CD4-positive, alpha-beta T cell treated with Interleukin-4 for 4 hours (primary cell): ENCODE measurements at regions not wholly inside any gene's neighbourhood (a gene's known extent, or its start where the extent isn't known, plus 50 kb on each side); places are given as distances from the start of the nearest gene placed in this dataset.
"Not testable (repeated sequence)": the region's sequence is repeated elsewhere in the genome, so short reads cannot be mapped to it uniquely, and the experiment has no call there.

Experiments used
- DNase-seq: peaks from one replicate; pipeline ENCODE4 v3.0.0-alpha.2; 2020

DNA sequence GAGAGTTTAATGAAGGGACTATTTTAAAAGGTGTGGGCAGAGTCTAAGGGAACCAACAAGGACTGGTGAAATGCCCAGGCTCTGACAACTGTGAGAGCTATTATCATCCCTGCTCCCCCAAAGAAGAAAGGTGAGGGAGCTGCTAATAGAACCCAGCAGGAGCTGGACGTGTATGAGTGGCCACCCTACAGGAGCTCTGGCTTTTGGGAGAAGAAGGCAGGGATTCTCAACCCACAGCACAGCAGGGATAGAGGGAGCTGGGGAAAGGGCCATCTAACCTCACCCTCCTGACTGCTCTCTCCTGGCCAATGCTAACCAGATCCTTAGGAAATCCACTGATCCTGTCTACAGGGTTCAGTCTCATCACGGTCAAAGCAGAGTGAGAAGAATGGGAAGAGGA is 57.1 kb downstream of the GRIN2B start:
- no peak for DNase-seq

DNA sequence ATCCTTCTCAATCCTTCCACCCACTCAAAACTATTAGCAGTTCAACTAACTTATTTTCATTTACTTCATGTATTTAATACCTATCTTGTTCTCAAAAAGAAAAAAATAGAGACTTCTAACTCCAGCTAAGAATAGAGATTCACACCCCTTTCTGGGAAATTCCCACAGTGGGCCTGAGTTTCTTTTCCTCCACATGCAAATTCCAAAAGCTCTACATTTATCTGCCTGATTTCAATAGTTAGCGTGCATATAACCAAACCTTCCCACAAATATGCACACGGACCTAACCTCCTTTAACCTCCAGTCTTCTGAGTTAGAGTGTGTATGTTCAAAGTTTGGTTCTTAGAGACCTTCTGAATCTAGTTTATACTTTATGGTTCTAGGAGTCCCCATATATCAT is 62.5 kb downstream of the GRIN2B start:
- no peak for DNase-seq

DNA sequence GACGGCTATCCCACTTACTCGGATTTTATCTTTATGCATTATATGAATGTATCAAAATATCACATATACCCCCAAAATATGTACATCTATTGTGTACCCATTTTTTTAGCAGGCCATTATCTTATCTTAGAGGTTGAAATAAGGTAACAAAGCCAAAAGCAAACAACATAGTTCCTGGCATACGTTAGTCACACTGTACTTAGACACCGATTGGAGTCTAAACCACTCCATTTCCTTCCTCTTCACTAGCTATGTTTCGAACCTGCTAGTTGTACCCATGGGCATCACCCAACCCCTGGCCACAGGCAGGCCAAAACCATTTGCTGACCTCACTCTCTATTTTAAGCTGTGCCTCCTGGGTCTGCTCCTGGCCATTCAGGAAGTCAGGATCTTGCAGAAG is 66.3 kb downstream of the GRIN2B start:
- no peak for DNase-seq

DNA sequence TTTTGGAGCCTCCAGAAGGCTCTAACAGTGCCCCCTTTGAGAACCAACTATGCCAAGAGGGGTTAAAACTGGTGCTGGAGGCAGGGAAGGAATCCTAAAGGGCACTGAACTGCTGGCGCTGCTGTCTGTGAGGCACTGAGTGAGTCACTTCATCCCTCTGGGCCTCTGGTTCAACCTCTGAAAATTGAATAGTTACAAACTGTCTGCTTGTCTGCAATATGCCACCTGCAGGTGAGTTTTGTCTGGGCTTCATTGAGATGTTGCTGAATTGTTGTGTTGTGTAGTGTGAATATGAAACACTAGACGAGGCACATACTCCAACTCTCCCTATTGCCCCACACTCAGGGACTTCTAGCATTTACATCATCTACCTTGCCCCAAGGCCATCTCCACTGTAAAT is 68.0 kb downstream of the GRIN2B start:
- no peak for DNase-seq

DNA sequence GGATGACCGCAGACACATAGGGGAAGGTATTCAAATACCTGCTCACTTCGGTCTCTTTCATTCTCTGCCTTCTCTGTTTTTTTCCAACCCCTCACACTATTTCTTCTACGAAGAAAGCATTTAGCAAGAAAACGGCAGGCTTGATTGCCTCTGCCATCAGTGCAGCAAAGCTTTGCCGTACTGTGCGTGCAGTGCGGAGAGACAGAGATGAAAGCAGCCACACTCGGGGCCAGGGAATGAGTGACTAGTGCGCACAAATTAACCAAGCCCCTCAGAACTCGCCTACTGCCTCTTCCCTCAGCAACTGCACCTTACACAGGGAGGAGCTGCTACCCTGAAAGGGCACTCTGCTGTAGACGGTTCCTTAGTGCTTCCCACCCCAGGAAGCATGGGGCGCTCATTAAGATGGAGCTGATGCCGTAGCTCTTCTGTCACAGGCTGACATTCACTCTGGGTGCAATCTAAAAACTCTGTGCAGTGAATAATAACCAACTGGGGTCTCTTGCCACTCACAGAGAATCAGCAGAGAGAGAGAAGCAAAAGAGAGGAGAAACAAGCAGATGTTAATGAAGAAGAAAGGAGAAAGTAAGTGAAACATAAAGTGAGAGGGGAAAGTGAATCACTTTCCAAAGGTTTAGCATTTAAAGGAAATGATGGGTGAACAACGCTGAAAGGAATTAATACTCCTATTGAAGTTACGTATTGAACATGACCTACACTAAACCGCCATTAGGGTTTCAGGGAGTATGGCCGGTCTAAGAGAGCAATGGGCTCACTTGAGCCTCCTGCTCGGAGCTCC is 69.4 kb downstream of the GRIN2B start:
- no peak for DNase-seq

DNA sequence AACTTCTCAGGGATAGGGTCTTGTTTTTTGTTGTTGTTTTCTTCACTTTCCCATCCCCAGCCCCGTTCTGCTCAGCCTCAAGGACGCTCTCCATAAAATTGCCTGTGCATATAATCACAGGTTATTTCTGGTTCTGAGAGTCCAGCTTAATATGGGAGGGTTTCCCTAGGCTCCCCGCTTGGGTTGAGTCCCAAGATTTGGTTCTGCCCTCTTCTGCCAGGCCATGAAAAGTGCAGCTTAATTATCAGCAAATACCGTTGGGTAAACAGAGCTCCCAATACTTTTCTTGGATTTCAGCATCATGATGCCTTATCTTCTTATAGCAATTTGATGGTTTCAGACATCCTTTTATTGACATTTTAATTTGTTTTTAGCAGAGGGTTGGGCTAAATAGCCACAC is 75.6 kb downstream of the GRIN2B start:
- DNase-seq: no peak

DNA sequence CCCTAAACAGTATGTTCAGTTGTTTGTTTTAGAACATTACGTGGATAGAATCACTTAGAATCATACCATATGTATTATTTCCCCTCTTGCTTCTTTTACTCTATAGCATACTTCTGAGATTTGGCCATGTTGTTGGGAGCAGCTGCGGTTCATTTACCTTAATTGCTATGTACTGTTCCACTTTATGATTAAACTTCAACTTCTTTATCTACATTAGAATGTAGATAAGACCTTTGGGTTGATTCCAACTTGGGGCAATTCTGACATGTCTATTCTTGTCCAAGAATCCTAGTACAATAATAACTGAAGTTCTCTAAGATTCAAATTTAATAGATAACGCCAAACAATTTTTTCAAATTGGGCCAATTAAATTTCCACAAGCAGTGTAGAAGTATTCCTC is 80.7 kb downstream of the GRIN2B start:
- no peak for DNase-seq

DNA sequence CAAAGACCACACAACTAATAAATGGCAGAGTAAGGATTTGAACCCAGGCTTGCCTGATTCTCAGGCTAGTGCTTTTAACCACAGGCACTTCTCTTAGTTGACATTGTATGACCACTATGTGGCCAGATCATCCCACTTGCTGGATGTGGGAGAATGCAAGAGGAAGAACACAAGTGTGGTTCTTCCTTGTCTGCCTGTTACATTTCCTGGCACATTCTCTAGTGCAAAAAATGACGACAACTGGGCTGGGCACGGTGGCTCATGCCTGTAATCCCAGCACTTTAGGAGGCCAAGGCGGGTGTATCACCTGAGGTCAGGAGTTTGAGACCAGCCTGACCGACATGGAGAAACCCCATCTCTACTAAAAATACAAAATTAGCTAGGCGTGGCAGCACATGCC is 83.0 kb downstream of the GRIN2B start:
- DNase-seq: not testable (repeated sequence)

DNA sequence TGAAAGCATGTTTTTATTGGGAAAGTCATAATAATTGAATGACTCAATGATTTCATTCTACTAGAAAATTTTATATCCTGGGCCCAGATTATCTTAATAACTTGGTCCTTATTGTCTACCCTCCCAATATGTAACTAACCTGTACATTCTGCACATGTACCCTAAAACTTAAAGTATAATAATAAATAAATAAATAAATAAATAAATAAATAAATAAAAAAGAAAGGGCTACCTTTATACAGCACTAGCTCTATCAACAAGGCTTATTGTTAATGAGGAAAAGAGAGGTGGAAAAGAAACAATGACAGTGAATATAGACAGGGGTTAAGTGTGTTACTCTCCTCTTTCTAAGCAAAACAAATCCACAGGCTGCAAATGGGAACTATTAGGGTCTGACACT is 83.6 kb downstream of the GRIN2B start:
- DNase-seq: no peak

DNA sequence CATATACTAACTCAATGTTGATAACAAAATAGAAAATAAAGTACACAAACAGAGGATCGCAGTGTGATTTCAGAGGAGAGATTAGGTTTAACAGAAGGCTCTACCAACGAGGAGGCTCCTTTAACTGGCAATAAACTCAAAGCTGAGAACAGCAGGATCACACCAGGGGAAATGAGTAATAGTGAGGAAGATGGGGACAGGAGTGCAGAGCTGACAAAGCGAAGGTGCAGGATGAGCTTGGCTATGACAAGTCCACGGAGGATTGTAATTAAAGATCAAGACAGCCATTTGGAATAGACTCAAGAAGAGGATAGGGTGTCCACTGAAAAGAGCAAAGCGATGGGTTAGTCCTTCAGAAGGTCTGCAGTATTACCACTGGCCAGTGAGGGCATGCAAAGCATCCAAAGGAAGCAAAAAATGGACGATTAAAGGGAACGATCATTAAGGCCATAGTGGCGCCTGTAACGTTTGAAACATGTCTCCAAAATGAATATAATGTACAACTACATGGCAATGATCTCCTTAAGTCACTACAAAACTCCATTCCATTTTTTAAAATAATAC is 85.3 kb downstream of the GRIN2B start:
- no peak for DNase-seq

DNA sequence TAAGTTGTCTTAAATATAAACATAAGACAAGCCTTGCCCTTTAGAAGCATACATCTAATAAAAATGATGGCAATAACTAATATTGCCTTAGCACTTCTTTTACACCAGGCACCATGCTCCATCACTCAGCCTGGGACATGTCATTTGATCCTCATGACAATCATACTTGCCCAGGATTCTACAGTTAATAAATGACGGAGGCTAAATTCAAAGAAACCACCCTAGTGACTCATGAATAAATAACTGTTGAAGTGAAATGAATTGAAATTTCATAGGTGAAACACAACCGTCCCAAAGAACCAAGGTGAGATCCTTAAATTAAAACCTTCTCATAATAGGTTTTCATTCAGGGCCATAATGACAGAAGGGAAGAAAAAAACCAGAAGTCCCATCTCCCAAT is 89.5 kb downstream of the GRIN2B start:
- DNase-seq: no peak

DNA sequence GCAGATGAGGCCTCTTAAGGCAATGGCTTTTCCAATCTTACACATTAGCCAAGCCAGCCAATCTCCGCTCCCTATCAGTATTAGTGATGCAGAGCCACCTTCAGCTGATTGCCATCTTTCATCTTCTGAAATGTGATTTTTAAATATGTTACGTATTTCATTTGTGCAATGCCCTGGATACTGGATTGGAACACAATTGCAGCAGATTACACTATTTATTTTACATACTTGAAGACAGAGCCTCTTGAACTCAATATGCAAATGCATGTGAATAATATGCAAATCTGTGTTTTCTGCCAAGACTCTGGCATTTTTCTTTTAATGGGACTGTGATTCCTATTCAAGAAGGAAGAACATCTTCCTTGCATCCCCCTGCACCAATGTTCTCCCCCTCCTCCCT is 90.5 kb downstream of the GRIN2B start:
- DNase-seq: no peak

DNA sequence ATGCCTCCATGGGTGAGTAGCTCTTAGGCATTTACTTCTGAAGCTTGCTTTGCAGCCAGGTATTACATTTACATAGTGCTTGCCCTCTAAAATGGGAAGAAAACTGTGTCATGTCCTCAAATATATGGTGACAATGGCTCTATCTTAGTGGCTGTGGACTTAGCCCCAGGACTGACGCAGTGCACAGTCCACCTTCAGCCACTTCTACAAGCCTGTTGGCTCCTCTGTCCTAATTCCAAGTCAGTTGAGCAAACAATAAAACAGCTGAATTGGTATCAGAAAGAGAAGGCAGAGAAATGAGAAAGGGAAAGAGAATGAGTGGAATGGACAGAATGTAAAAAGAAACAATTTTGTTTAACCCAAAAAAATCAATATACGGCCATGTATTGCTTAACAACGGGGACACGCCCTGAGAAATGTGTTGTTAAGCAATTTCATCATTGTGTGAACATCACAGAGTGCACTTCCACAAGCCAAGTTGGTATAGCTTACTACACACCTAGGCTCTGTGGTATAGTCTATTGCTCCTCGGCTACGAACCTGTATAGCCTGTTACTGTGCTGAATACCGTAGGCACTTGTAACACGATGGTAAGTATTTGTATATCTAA is 93.5 kb downstream of the GRIN2B start:
- no peak for DNase-seq

DNA sequence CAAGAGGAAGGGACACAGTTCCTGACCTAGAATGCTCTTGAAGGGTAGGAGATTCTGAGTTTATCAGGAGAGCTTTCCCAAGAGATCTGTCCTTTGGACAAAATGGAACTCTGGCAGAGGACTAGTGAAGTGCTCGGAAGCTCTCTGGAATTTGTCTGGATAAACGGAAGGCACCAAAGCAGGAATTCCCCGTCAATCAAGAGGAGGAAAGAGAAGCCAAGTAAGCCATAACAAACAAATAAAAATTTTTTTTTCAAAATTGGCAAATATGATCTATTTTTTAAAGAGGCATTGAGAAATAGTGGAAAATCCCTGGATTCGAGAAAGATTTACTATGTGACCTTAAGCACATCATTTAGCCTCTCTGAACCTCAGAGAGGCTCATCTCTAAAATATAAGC is 99.2 kb downstream of the GRIN2B start:
- no peak for DNase-seq

DNA sequence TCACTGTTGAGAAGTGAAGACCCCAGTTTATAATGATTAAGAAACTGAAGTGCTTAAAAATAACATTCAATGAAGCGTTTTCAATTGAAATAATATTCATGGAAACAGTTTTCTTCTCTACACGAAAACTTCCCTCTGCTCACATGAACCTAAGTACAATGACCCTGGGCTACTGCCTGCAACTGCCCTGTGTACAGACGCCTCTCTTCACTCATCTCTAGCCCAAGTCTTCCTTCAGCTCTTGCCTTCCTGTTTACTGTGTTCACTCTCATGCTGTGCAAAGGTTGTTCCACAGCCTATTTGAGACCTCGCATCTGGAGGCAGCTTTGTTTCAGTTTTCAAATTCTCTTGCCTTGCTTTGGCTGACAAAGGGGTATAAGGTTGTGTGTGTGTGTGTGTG is 100.8 kb downstream of the GRIN2B start:
- DNase-seq: no peak

DNA sequence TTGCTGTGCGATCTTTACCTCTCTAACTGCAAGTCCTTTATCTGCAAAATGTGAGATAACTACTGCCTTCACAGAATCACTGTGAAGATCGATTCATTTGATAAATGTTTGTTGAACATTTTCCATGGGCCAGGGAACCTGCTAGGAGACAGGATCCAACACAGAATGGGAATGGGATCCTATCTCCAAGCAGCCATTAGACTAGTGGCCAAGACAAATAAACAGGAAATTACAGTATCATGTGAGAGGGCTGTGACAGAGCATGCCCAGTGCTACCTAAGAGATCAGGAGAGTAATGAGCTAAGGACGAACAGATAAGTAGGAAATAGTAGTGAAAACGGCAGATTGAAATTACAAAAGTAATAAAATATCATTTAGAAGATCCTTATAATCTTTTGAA is 105.7 kb downstream of the GRIN2B start:
- no peak for DNase-seq

DNA sequence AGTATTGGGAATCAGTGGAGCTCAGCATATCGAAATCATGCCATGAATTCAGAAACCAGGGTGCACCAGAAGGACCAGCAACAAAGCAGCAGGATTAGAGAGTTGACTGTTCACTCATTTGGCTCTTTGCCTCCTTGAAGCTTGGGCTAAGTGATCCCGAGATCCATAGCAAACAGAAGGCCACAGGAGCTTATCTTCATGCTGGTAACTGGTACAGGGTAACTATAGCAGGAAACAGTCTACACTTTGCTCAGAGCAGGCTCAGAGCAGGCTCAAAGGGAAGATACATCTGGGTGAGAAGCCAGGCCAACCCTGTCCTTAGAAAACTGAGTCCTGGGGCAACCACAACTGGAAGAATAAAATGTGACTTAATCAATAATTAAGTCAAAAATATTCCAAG is 111.1 kb downstream of the GRIN2B start:
- DNase-seq: no peak

DNA sequence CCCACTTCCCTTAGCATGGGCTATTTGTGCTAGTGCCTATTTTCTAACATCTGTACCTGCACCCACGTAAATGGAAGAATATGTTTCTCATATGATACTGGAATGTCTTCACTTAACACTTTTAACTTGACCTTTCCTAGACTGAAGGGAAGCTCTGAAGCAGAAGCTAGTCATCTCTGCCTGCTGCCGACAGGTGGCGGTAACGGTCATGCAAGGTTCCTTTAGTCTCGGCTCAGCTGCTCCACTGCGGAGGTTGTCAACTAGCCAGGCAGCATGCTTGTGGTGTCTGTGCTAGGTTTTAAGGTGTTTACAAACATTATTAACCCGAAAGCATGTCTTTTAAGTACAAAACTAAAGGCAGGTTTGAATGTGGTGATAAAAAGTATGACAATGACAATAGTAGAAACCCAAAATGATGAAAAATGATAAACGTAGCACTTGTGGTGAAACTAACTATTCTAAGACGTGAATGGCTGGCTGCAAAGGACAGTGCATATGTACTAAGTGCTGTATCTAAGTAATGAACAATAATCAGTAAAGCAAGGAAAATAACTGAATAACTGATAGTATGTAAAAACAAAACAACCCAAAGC is 117.2 kb downstream of the GRIN2B start:
- DNase-seq: peak; percentile 33

DNA sequence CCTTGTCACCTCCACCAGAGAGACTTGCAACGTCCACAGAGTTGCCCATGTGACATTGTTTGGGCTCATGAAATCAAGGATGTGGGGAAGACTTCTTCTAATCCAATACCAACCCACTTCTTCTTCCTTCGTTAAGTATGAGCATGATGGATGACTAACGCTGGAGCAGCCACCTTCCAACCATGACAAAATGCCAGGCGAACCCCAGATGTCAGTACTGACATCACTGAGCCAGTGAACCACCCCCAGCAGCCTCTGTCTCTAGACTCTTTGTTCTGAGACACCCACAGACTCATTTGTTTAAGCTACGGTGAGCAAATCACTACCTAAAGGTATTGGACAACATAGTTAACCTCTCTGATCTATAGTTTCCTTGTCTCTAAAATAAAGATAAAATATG is 123.7 kb downstream of the GRIN2B start:
- no peak for DNase-seq

DNA sequence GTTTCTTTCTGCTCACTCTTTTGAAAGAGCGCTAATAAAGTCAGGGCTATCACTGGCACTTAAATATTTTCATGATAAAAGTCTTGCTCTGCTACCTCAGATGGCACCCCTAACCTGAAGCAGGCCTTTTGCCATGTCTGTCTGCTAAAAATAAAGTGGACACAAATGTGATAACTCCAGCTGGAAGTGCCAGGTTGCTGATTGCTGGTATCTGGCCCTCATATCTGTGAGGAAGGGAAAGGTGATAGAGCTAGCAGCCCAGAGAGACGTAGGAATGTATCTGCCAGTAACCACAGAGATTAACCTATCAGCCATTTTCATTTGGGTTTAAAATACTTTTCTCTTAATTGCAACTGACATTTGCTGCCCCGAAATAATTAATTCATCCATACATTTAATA is 127.9 kb downstream of the GRIN2B start:
- DNase-seq: no peak

DNA sequence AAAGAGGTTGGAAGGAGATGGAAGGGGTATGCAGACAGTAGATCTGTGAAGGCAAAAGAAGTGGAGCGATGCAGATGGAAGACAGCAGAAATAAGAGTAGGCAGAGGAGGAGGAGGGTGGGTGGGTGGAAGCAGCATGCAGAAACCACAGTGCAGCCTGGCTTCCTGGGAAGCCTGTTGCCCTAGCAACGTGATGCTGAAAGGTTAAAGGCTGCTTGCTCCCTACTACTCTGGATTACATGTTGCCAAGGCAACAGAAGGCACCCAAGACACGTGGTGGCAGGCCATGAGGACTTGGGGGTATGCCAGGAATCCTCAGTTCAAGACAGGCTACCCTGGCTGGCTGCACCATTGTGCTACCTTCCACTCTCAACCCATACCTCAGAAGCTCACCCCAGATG is 129.6 kb downstream of the GRIN2B start:
- no peak for DNase-seq

DNA sequence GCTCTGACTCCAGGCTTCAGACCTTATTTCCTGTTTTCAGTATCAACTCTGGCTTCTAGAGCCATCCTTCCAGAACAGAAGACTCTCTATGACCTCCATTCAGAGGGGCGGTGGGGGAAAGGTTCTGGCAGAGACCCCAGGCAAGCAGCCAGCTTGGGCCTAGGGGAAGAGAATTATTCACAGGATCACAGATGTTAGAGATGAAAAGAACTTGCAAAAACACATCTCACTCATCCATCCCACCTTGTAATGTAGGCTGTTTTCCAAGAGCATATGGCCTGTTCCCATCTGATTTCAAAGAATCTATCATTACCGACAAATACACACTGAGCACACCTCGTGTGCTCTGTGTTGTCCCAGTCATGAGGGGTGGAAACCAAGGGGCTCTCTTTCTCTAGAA is 131.9 kb downstream of the GRIN2B start:
- DNase-seq: no peak

DNA sequence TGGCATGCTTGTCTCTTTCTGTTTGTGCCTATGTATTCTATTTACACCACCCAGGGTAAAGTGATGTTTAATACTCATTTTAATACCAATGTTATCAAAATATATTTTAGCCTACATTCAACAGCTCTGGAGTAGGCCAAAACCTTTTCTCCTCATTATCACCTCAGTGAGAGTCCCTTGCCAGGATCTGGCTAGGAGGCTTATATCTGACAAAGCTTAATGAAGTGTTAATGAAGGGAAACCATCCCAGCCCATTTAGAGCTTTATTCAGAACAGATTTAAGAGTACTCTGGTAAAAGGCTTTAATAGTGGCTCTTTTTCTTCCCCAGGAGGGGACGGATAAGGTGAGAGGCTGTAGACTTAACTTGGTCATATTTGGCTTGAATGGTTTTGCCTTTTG is 137.6 kb downstream of the GRIN2B start:
- no peak for DNase-seq

DNA sequence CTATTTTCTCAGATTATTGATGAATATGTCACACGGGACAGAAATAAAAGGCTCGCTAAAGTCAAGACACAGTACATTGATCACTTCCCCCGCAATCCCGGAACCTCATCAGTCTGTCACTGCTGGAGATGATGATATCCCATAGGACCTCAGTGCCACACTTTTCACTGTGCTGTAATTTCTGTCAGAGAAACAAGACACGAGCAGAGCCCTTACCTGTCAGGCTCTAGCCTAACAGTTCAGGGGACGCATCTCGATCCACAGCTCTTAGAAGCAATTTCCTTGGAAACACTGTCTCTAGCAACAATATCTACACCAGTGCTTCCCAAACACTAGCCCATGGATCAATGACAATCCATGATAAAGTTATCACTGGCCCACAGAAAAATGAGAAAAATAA is 140.0 kb downstream of the GRIN2B start:
- DNase-seq: no peak
